K562 (cell line): ENCODE measurements at regions not wholly inside any gene's neighbourhood (a gene's known extent, or its start where the extent isn't known, plus 50 kb on each side); places are given as distances from the start of the nearest gene placed in this dataset.

Source experiments
- ATAC-seq: fragments of 200-7000 bp; cut with Tn5 transposase; 3 replicates; pipeline ENCODE4 v1.9.1; 2020; ENCODE audit warnings: moderate library complexity
- BruUV-seq: library from RNA; stranded (reverse); fragments of 400-500 nt; replicated peaks from 2 replicates; lab custom pipeline; 2021; lab: Mats Ljungman, UMichigan
- CTCF ChIA-PET: fragments of 300-600 bp; formaldehyde crosslinking; extraction: SDS; loops from one replicate; lab custom pipeline; 2021; ENCODE audit warnings: low intra/inter-chr PET ratio; lab: Yijun Ruan, JAX
- POLR2A ChIA-PET: fragments of 300-600, 350-650 bp; sonication (Branson Sonifier 250); formaldehyde crosslinking; extraction: SDS; loops from one replicate; lab custom pipeline; 2021; ENCODE audit warnings: antibody characterized with exemption, inconsistent platforms; lab: Yijun Ruan, JAX
- DNase-seq, 4 experiments: peaks; one replicate each; pipeline versions ENCODE4 v3.0.0 to v3.0.0-alpha.2; 2011 to 2018; ENCODE audit warnings: low spot score in 3 of 4, mixed read lengths in 3 of 4; ENCODE audit errors: extremely low read depth in 1 of 4
- FAIRE-seq: peaks from 2 replicates; lab custom pipeline; 2011; peaks lifted over from hg19 to GRCh38; lab: Jason Lieb, UNC
- H2AFZ ChIP-seq: 2 replicates; pipeline ENCODE4 v1.6.0; 2011; ENCODE audit warnings: low read depth, low read length, control low read depth, inconsistent platforms
- H3K27ac ChIP-seq: fragments of 200-600 bp; 3 replicates; pipeline ENCODE4 v1.8.0; 2011; ENCODE audit warnings: low read depth, mild to moderate bottlenecking, control low read depth, inconsistent platforms, low read length, moderate library complexity, mixed read lengths; ENCODE audit errors: extremely low read depth
- H3K27me3 ChIP-seq, 2 experiments: fragments of 300-600 bp in 1 of 2; 2 replicates in 1 of 2; 3 replicates in 1 of 2; pipeline versions ENCODE4 v1.6.0 to v1.8.0; 2011; ENCODE audit warnings: inconsistent platforms in 2 of 2, low read length in 2 of 2, mild to moderate bottlenecking in 1 of 2, mixed read lengths in 1 of 2, moderate library complexity in 1 of 2; ENCODE audit not compliant: control insufficient read depth in 2 of 2, insufficient read depth in 2 of 2
- H3K36me3 ChIP-seq: fragments of 300-600 bp; 3 replicates; pipeline ENCODE4 v1.8.0; 2011; ENCODE audit warnings: mild to moderate bottlenecking, low read length, inconsistent platforms; ENCODE audit not compliant: control insufficient read depth, insufficient read depth
- H3K4me1 ChIP-seq, 2 experiments: fragments of 200-600 bp in 1 of 2; replicated peaks in 1 of 2; 2 replicates in 1 of 2; 3 replicates in 1 of 2; pipeline versions ENCODE4 v1.5.1 to v1.8.0; 2011; ENCODE audit warnings: inconsistent platforms in 2 of 2, low read length in 2 of 2, mild to moderate bottlenecking in 1 of 2, mixed read lengths in 1 of 2, moderate library complexity in 1 of 2; ENCODE audit not compliant: control insufficient read depth in 2 of 2, insufficient read depth in 2 of 2
- H3K4me2 ChIP-seq: 2 replicates; pipeline ENCODE4 v1.6.1; 2011; ENCODE audit warnings: low read length, control low read depth, inconsistent platforms, mixed read lengths; ENCODE audit not compliant: insufficient read depth
- H3K4me3 ChIP-seq: fragments of 200-600 bp; sonication (generic), shearing (Covaris generic); 2 replicates; pipeline ENCODE4 v1.5.1; 2016; ENCODE audit warnings: control low read depth, inconsistent platforms
- H3K79me2 ChIP-seq: fragments of 200-600 bp; 3 replicates; pipeline ENCODE4 v1.8.0; 2011; ENCODE audit warnings: low read length, inconsistent platforms; ENCODE audit not compliant: control insufficient read depth, insufficient read depth
- H3K9ac ChIP-seq, 2 experiments: 2 replicates each; pipeline versions ENCODE4 v1.6.0 to v1.6.1; 2011; ENCODE audit warnings: low read depth in 2 of 2, low read length in 2 of 2, control low read depth in 1 of 2, inconsistent platforms in 1 of 2, mild to moderate bottlenecking in 1 of 2, mixed read lengths in 1 of 2; ENCODE audit not compliant: insufficient read depth in 1 of 2
- H3K9me1 ChIP-seq: one replicate; pipeline ENCODE4 v1.6.0; 2011; ENCODE audit warnings: inconsistent platforms, mild to moderate bottlenecking, low read length, moderate library complexity; ENCODE audit not compliant: control insufficient read depth, insufficient read depth
- H3K9me3 ChIP-seq: replicated peaks from 2 replicates; pipeline ENCODE4 v1.5.1; 2011; ENCODE audit warnings: low read depth, low read length, inconsistent platforms; ENCODE audit not compliant: control insufficient read depth, insufficient read depth
- H4K20me1 ChIP-seq: replicated peaks from 2 replicates; pipeline ENCODE4 v1.6.1; 2011; ENCODE audit warnings: low read length, inconsistent platforms, mixed read lengths; ENCODE audit not compliant: control insufficient read depth, insufficient read depth
- BCOR ChIP-seq: fragments of 450-650 bp; IDR thresholded peaks from 2 replicates; pipeline ENCODE4 v1.6.1; 2016
- BRD9 ChIP-seq: fragments of 450-650 bp; IDR thresholded peaks from 2 replicates; pipeline ENCODE4 v1.6.1; 2018; ENCODE audit warnings: low read depth; ENCODE audit not compliant: partially characterized antibody
- CBFB ChIP-seq: sonication (generic); formaldehyde crosslinking; IDR thresholded peaks from 2 replicates; pipeline ENCODE4 v1.4.0; 2020; ENCODE audit warnings: mild to moderate bottlenecking, missing genetic modification reagents
- CTCFL ChIP-seq: IDR thresholded peaks from 2 replicates; pipeline ENCODE4 v1.6.1; 2011; ENCODE audit warnings: borderline replicate concordance, low read depth, mild to moderate bottlenecking, moderate library complexity, low read length; ENCODE audit not compliant: insufficient read depth, poor library complexity, severe bottlenecking
- FIP1L1 ChIP-seq: fragments of 200-400 bp; formaldehyde crosslinking; IDR thresholded peaks from 2 replicates; pipeline ENCODE4 v1.6.1; 2018; ENCODE audit warnings: mild to moderate bottlenecking, low read depth, low read length; ENCODE audit not compliant: poor library complexity, severe bottlenecking
- FOXA3 ChIP-seq, 2 experiments: fragments of 450-650 bp in 1 of 2; sonication (generic) in 1 of 2; formaldehyde crosslinking; IDR thresholded peaks in 1 of 2; conservative IDR thresholded peaks in 1 of 2; 2 replicates each; pipeline versions ENCODE4 v1.4.0 to v1.8.0; 2020 to 2022; ENCODE audit warnings: mild to moderate bottlenecking in 2 of 2, missing genetic modification reagents in 1 of 2
- FUS ChIP-seq: fragments of 200-400 bp; formaldehyde crosslinking; optimal IDR thresholded peaks from 2 replicates; pipeline ENCODE3; 2017; ENCODE audit warnings: low read depth, low read length
- HCFC1 ChIP-seq: IDR thresholded peaks from 2 replicates; pipeline ENCODE4 v1.6.1; 2012; ENCODE audit warnings: low read depth, low read length, improper control_type of control experiment
- HMG20B ChIP-seq: fragments of 250-450 bp; sonication (Bioruptor Pico); IDR thresholded peaks from 2 replicates; pipeline ENCODE4 v1.5.0; 2021; ENCODE audit warnings: mild to moderate bottlenecking
- STAT5A ChIP-seq: IDR thresholded peaks from 2 replicates; pipeline ENCODE4 v1.6.1; 2012; ENCODE audit warnings: low read length, inconsistent platforms, borderline replicate concordance
- U2AF2 ChIP-seq: fragments of 200-400 bp; formaldehyde crosslinking; optimal IDR thresholded peaks from 2 replicates; pipeline ENCODE3; 2017; ENCODE audit warnings: low read depth, mild to moderate bottlenecking, low read length
- ZNF124 ChIP-seq: sonication (generic); formaldehyde crosslinking; IDR thresholded peaks from 2 replicates; pipeline ENCODE4 v1.8.1; 2022; ENCODE audit warnings: missing genetic modification reagents
- ZNF311 ChIP-seq: fragments of 250-450 bp; sonication (Bioruptor Pico); IDR thresholded peaks from 2 replicates; pipeline ENCODE4 v1.4.0; 2020; ENCODE audit warnings: mild to moderate bottlenecking, moderate library complexity
- WGBS: fragments of 100-300 bp; shearing (Covaris generic); methylation state at CpG from one replicate; pipeline ENCODE4 v1.1.6; 2016; ENCODE audit warnings: low coverage, mixed read lengths; ENCODE audit not compliant: insufficient coverage; ENCODE audit errors: missing lambda C conversion rate; 5-methylcytosine and 5-hydroxymethylcytosine counted together
- in situ Hi-C: fragments of 300-500 bp; cut with MboI; formaldehyde crosslinking; loops from 4 replicates; pipeline ENCODE4 v1.15.0; 2018; ENCODE audit warnings: inconsistent platforms, mixed read lengths
- intact Hi-C: fragments of 100-400 bp; cut with micrococcal nuclease; formaldehyde crosslinking; loops from 2 replicates; pipeline ENCODE4 v1.14.2; 2022
- TF ChIP-seq, protein P1 (sequence below): fragments of 450-650 bp; IDR thresholded peaks from 2 replicates; pipeline ENCODE4 v1.6.1; 2016; ENCODE audit warnings: missing biosample characterization, missing genetic modification characterization

- intact Hi-C loops = no loop called here
- FAIRE-seq (no peak), DNase-seq (no peak), ATAC-seq (no peak)
- POLR2A ChIA-PET = no interaction called here
- CTCF ChIA-PET = no interaction called here
- H2AFZ ChIP-seq = no peak overlapping the region
- H3K27ac ChIP-seq = no peak overlapping the region
- H3K4me3 ChIP-seq = no peak overlapping the region
- no peaks in the 10 kb centered on the region for H3K9me1 ChIP-seq
- H4K20me1 ChIP-seq = 0 out of 2 replicates have a peak, but pooled peaks cover 3% of the 10 kb centered on the region
- H3K4me1 ChIP-seq = no peaks in the 10 kb centered on the region
- WGBS = 0% methylated on average over 4 of the region's 4 CpGs
- H3K9me3 ChIP-seq = no peaks in the 10 kb centered on the region
- peaks cover 9 to 39% of the 10 kb centered on the region in 2 experiments; a peak in 3 of 5 replicates for H3K27me3 ChIP-seq
- no peaks in the 10 kb centered on the region for H3K36me3 ChIP-seq
- TF ChIP-seq FOXA3 (CRISPR knock-in tag; conservative IDR thresholded peaks at IDR 0.05 in 1 of 2, IDR thresholded peaks at IDR 0.05 in 1 of 2) (no peak), HCFC1 (no peak), FIP1L1 (no peak), CBFB (CRISPR knock-in tag) (no peak), U2AF2 (no peak), BRD9 (no peak), HMG20B (CRISPR knock-in tag) (no peak), ZNF124 (no peak), BCOR (no peak), CTCFL (no peak), STAT5A (no peak), FUS (no peak), ZNF311 (CRISPR knock-in tag) (no peak)
- TF ChIP-seq, protein P1, sequence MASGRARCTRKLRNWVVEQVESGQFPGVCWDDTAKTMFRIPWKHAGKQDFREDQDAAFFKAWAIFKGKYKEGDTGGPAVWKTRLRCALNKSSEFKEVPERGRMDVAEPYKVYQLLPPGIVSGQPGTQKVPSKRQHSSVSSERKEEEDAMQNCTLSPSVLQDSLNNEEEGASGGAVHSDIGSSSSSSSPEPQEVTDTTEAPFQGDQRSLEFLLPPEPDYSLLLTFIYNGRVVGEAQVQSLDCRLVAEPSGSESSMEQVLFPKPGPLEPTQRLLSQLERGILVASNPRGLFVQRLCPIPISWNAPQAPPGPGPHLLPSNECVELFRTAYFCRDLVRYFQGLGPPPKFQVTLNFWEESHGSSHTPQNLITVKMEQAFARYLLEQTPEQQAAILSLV (tag) = no peak
- in situ Hi-C loops = no loop called here
- no peak overlapping the region for H3K4me2 ChIP-seq
- no peaks in the 10 kb centered on the region for H3K79me2 ChIP-seq
- BruUV-seq = no TSS peak
- no peak overlapping the region for H3K9ac ChIP-seq
Measured at GRCh38 chr16:86228713-86229112, 281.6 kb upstream of the FOXF1 start.
